IPS-NIHi11 (cell line): ENCODE measurements at regions not wholly inside any gene's neighbourhood (a gene's known extent, or its start where the extent isn't known, plus 50 kb on each side); places are given as distances from the start of the nearest gene placed in this dataset.
"Not testable (repeated sequence)": the region's sequence is repeated elsewhere in the genome, so short reads cannot be mapped to it uniquely, and the experiment has no call there.

Experiments
- DNase-seq: peaks from one replicate; pipeline ENCODE4 v3.0.0; 2012; ENCODE audit warnings: mixed read lengths, low spot score

DNA sequence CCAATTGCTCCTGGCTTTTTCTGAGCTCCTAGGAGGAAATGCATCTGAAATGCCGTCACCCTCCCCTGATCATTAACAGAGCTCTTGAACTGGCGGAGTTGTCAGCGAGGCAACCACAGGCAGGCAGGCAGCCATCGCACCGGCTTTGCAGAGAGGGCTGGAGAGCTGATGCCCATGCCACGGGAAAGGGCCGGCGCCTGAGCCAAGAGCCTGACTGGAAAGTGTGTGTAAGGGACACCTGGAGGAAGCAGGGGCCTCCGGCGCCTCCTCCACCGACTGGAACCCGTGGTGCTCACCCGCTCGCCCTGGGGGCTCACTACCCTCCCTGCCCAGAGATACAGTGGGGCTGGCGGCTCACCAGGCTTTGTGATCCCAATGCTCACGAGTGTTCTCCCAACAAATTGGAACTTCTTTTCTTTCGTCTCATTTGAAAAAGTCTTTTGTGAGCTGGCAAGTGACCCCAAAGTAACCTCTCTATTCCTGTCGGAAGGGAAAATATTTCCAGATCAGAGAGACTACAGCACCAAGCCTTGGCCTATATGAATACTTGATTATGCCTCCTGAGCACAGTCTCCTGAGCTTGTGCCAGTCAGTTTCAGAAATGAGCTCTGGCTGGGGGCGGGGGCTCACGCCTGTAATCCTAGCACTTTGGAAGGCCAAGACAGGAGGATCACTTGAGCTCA lies 97.7 kb upstream of the SLC25A33 start:
- no peak for DNase-seq

DNA sequence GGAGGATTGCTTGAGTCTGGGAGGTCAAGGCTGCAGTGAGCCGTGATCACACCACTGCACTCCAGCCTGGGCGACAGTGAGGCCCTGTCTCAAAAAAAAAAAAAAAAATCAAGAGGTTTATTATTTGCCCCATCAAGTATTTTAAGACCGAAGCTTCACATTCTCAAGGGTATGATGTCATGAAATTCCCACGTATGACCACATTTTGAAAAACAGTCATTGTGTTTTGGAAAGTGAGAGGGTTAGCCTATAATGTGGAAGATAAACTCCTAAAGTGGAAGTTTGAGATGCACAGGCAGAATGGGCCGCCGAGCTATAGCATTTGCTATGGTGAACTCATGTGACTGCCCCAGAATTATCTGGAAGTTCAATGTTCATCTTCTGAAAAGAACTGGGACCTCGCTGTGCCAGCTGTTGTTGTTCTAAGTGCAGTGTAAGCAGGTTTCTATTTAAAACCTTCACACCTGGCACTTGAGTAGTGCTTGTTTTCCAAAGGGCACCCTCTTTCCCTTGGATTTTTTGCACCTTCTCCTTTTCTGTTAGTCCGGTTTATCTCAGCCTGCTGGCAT lies 96.9 kb upstream of the SLC25A33 start:
- DNase-seq: no peak

DNA sequence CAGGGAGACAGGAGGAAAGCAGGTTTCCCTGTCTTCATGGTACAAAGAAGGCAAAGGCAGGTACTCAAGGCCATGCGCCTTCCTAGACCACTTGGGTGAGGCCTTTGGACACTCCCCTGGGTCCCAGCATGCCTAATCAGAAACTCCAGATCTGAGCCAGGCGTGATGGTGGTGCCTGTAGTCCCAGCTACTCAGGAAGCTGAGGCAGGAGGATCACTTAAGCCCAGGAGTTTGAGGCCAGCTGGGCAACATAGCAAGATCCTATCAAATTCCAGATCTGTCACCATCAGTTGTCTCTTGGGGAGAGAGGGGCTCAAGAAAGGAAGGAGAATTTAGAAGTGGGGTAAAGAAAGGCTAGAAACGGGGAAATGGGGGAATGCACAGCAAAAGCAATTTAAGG lies 96.3 kb upstream of the SLC25A33 start:
- no peak for DNase-seq

DNA sequence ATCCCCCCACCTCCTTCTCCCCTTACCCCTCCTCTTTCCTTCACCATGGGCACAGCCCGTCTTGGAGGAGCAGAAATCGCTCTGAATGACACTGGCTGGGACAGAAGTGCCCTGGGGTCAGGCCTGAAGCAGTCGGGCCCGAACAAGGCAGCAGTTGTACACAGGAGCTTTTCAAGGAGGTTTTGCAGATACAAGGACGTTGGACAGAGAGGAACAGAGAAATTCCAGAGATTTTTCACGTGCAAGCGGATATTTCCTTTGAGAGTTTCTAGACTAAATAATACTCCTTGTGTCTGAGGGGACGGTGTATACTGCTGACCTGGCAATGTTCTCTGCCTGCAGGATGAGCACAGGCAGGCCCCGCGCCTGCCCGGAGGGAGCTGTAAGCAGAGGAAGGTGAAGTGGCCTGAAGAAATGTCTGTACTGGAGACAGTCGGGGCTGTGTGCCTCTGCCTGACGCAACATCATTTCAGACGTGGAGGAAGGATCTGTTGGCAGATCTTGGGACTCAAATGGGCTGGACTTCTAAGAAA lies 95.3 kb upstream of the SLC25A33 start:
- DNase-seq: no peak

DNA sequence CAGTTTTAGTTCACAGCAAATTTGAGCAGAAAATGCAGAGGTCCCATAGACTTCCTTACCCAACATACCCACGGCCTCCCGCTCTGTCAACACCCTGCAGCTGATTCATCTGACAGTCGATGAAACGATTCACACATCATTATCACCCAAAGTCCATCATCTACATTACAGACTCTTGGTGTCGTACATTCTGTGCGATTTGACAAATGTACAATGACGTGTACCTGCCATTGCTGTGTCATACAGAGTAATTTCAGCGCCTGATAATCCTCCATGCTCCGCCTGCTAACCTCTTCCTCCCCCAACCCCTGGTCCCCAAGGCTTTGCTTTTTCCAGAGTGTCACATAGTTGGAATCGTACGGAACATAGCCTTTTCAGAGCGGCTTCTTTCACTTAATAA lies 94.7 kb upstream of the SLC25A33 start:
- no peak for DNase-seq

DNA sequence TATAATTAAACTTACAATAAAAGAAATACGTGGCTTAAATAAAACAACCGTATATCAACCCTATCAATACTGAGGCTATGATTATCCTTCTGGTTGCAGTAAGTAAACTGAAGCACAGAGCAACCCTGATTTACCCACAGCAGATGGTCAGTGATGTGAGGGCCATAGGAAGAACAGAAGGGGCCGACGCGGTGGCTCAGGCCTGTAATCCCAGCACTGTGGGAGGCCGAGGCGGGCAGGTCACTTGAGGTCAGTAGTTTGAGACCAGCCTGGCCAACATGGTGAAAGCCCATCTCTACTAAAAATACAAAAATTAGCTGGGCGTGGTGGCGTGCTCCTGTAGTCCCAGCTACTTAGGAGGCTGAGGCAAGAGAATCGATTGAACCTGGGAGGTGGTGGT lies 94.2 kb upstream of the SLC25A33 start:
- DNase-seq: not testable (repeated sequence)

DNA sequence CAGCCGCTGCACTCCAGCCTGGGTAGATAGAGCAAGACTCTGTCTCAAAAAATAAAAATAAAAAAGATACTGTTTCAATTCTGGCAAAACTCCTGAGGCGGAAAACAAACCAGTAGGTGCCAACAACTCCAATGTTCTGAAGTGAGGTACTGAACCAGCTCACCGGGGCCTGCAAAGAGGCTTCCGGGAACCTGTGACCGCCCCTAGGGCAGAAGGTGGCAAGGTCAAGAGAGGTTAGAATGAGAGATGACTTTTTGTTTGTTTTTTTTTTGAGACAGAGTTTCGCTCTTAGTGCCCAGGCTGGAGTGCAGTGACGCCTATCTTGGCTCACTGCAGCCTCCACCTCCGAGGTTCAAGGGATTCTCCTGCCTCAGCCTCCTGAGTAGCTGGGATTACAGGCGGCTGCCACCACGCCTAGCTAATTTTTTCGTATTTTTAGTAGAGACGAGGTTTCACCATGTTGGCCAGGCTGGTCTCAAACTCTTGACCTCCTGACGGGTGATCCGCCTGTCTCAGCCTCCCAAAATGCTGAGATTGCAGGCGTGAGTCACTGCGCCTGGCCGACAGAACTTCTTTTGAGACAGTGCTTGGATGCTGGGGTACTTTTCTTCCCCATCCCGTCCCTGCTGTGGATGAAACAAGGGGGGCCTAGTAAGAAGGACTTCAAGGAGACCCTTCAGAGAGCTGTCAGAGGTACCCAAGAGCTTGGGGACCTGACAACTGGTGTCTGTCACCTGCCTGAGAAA lies 91.9 kb upstream of the SLC25A33 start:
- no peak for DNase-seq

DNA sequence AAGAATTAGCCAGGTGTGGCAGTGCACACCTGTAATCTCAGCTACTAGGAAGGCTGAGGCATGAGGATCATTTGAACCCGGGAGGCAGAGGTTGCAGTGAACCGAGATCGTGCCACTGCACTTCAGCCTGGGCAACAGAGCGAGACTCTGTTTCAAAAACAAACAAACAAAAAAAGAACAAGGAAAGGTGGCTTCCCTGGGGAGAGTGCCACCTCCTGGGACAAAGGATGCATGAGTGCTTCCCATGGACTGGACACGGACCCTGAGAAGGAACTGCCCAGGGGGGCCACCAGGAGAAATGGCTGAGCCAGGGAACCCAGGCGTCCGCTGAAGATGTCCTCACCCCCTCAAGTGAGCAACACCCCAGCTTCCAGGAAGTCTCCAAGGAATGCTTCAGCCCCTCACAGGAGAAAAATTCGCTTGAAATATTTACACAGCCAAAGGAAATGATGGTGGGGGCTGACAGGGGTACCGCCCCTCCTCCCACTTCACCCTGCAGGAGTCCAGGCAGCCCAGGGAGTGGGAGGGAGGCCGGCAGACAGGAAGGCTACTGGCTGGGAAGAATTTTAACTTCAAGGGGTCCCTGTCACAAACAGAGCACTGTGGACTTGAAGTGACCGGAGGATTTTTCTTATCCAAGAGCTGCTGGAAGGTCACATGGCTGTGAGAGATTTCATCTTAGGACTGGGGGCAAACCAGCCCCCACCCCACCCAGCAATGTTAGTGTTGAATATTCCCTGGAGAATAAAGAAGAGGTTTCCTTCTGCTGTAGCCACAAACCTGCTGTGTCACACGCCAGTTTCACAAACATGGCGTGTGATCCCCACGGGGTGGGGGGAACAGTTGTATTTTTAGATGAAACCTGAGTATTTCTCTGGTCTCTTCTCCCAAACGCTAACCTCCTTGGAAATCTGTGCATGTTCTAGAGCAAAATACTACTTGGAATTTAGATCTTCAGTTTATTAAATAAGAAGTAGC lies 90.8 kb upstream of the SLC25A33 start:
- no peak for DNase-seq

DNA sequence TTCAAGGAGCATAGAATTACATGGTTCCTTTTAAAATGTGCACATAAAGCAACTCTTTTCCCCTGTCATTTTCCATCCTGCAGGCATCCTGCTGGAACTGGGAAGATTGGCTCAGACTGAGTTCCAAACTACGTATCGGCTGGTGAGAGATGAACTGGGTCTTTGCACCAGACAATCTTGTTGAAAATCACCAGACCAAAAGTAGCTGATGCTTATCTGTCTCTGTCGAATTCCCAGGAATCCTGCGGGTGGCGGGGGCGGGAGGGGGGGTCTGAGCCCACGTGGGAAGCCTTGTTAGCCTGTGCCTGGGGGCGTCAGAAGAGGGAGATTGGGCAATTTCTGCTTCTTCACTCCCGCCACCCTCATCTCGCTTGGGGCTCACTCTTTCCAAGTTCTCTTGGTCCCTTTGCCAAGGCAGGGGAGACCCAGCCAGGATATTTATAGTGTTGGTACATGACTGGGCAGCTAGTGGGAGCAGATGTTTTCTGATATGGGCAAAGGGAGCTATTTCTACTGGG lies 90.1 kb upstream of the SLC25A33 start:
- DNase-seq: no peak

DNA sequence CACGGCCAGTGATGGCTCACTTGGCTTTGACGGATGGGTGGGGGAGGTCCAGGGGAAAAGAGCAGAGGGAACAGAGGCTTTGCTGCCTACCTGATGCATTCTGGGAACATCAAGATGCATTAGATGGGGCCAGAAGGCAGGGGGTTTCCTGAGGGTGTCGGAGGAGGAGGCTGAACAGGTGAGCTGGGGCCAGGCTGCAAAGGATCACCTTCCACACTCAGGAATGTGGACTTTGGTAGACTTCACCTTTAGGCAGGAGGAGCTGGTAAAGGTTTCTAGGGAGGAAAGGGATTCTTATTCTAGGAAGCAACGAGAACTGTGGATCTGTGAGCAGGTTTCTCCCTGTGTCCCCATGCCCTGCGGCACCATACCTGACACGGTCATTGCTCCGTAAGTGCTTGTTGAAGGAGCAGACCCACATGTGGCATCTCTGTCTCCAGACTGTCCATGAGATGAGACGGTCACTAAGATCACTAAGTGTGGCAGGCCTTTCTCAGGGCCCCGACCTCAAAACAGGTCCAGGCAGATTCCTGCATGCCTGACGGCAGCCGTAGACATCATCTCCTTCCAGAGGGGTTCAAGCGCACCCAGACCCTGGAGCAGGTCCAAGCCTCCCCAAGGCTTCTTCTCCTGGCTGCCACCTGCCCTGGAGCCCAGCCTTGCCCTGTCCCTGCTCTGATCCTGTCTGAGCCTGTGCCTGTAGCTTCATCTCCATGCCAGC lies 89.1 kb upstream of the SLC25A33 start:
- DNase-seq: no peak

DNA sequence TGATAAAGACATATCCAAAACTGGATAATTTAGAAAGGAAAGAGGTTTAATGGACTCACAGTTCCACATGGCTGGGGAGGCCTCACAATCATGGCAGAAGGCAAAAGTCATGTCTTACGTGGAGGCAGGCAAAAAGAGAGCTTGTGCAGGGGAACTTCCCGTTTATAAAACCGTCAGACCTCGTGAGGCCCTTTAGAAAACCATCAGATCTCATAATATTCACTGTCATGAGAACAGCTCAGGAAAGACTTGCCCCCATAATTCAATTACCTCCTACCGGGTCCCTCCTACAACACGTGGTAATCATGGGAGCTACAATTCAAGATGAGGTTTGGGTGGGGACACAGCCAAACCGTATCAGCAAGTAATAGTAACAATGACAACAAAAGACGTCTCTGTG lies 88.2 kb upstream of the SLC25A33 start:
- no peak for DNase-seq

DNA sequence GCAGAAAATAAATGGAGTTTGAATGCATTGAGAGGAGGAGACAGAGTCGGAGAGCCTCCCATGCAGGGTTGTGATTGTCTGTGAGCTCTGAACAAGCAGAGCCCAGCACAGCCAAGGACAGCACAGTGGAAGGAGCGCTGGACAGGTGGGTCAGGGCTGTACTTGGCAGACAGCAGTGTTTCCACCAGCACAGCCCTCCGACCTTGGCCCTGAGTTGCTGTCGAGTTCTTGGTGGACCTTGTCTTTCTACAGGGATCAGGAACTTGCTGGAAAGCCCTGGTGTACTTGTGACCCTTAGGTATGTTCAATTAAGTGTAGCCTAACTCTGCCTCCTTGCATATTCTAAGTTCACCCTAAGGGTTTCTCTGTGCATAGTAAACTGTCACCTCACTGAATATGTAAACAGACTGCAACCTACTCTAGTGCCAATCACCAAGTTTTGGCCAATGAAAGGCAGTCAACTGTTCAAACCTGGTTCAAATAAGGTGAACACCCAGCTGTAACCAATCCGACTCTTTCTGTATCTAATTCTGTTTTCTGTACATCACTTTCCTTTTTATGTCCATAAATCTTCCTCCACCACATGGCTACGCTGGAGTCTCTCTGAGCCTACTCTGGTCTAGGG lies 86.6 kb upstream of the SLC25A33 start:
- no peak for DNase-seq

DNA sequence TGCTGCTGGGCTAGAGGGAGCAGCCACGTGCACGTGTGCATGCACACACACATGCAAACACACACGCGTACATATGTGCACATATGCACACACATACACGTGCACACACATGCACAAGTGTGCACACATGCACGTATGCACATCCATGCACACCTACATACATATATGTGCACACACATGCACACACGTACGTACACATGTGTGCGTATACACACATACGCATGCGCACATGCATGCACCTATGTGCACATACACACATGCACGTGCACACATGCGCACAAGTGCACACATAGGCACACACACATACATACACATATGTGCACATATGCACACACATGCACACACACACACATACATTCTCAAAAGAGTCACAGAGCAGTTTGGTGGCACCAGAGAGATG lies 85.9 kb upstream of the SLC25A33 start:
- DNase-seq: no peak

DNA sequence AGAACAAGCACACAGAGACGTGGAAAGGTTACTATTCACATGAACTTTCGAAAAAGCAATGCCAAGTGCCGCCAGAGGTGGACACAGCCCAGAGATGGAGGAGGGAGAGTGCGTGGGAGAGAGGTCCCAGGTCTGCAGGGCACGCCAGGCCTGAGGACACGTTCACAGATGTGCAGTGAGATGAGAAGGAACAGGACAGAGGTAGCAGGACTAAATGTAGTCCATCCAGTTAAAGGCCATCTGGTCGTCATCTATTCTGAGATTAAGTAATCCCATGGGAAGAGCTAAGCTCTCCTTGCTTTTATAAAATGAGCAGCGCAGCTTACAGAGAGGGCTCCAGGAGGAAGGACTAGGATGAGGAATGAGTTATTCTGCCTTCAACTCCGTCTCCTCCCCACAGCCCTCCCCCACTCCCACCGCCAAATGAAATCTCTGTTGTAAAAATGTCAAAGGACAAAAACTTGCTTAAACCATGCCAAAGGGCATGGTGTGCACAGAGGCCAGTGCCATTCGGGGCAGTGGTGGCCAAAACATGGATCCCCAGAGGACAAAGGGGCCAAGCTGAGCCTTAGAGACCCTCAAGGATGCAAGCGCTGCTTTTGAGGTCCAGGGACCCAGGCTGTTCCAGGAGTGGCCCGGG lies 85.4 kb upstream of the SLC25A33 start:
- no peak for DNase-seq

DNA sequence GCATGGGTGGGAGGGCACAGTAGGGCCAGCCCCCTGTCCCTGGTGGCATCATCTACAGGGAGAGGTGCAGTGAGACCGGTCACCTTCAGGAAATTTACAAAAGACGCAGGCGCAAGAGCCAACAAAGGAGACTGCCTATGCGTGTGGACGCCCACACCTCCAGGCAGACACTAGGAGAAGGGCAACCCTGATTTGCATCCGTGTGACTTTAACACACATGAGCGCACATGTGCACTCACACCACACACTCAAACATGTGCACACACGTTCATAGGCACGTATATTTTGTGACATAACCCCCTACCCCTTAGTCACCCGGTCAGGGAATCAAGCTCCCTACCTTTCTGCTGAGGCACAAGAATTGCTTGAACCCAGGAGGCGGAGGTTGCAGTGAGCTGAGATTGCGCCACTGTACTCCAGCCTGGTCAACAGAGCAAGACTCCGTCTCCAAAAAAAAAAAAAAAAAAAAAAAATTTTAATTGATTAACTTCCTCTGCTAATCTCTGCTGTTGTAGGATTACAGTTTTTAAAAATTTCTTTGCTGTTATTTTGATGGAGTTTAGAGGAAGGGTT lies 84.7 kb upstream of the SLC25A33 start:
- DNase-seq: no peak

DNA sequence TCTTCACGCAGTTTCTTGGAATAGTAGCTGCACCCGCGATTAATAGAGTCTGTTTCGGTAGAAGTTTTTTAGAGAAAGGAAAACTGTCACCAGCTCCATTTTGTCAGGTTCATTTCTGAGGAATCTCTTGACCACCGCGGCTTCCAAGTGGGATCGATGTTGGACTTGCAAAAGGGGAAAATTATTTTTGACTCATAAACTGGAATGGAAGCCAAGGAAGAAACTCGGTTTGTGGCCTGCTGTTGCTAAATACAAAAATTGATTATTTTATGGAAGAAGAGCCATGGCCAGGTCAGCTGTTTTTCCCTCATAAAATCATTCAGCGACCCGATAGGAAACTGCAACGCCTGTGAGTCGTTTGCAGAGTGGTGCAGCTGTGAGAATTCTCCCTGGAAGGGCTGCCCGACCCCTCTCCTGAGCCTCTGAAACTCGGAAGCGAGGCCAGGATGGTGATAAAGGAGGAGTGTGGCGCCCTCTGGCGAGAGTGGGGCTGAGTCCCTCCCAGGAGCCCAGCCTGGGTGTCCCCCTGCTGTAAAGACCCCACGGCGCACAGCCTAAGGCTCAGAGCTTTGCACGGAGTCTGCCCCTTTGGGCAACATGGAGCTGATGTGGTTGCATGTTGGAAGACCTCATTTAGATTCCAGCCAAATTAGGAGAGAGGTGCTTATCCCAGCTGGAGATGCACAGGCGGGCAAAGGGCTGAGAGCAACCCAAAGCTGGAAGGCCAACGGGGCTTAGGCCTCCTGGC lies 83.6 kb upstream of the SLC25A33 start:
- peak; percentile 92 for DNase-seq

DNA sequence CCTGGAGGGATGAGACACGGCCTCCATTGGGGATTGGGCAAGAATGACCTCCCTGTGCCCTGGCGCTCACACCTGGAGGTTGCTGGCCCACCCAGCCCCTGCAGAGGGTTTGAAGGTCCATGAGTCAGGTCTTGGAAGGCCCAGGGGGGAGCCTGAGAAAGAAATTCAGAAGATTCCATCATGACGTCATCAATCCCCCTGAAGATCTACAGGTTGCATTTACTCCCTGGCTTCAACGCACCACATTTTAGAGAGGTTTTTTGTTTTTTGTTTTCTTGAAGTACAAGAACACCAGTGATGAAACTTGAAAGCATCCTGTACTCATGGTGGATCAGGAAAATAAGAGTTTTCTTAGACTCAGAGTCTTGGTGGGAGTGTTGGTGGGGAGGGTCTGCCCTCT lies 82.4 kb upstream of the SLC25A33 start:
- DNase-seq: no peak

DNA sequence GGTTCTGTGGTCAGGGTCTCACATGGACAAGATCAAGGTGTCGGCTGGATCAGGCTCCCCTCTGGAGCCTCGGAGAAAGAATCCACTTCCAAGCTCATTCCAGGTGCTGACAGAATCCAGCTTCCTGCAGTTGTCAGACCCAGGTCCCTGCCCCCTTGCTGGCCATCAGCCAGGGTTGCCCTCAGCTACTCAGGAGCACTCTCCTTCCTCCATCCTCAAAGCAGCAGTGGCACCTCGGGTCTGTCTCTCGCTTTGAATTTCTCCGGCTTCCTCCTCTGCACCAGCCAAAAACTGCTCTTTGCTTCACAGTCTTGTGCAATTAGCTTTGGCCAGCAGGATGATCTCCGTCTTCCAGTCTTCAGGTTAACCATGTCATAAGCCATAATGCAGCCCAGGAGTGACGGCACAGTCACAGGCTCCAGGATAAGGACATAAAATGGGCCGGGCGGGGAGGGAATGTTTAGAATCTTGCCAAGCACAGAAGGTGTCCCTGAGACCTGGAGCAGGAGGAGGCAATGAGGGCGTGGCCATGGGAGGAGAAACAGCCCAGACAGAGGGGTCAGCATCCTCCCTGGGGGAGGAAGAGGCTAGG lies 79.4 kb upstream of the SLC25A33 start:
- no peak for DNase-seq

DNA sequence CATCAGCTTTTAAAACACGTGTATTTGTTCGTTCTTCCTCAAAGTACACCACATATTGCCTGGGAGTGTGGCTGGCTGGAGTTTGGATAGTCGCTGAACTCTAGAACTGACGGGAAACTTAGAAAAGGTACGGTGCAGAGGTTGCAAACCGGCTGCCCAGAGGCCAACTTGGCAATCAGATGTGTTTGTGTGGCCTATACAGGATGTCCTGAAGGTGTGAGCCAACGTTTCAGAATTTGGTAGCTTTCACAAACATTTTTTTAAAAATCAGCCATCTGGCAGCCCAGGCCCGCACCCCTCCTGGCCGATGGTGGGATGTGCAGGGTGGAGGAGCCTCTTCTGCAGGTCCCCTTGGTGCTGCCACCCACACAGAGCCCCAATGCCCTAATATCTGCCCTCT lies 73.6 kb upstream of the SLC25A33 start:
- no peak for DNase-seq
